ENCODE measurements at regions not wholly inside any gene's neighbourhood (a gene's known extent, or its start where the extent isn't known, plus 50 kb on each side); places are given as distances from the start of the nearest gene placed in this dataset.

DNA sequence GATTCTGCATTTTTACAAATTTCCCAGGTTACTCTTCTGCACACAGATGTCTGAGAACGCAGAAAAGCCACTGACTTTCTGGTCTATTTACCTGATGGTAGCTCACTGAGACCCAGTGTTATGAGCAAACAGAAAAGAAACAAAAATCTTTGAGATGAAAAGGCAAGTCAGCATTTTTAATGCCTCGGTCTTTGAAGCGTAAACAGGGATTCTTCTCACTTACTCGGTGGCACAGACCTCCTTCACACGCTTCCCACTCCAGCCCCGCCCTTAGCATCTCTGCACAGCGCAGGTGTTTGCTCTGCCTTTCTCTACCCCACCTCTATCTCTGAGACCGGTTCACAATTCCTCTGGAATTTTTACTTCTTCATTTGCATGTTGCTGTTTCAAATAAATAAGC lies 195.0 kb upstream of the IRX1 start:
- no TSS peak for BruUV-seq (replicated peaks)
- no peak for ATAC-seq

DNA sequence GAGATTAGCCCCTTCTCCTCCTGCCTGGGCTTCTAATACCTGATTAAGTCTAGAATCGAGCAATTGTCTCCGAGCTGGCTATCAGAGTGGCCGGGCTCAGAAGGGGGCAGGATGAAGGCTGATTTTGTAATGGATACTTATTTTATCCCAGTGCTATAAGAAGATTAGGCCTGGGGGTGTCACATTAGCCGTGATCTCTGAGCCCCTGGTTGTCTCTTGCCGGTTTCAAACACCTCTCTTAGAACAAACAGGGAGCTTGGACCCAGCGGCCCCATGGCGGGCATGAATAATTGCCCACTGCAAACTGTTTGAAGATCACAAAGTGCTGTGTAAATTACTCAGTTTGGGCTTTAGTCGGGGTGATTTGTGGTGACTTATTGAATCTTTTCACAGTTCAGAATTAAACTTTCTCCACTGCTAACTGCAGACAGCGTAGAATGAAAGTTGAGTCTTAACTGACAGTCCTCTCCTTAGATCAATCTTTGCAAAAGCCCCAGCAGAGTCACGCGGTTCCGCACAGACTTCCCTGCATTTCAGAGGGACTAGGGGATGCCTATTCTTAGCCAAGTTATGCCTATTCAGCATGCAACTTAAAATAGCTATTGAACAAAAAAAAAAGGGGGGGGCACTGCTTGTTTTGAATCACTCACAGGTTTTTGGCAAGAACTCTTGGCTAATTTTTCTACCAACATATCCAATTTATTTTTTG lies 200.6 kb upstream of the IRX1 start:
- 0 out of 2 replicates have a peak, but pooled peaks cover 4% of the 10 kb centered on the region for H3K9me3 ChIP-seq (ENCODE audit: low read length)
- no peaks in the 10 kb centered on the region for H3K9me2 ChIP-seq (replicated peaks; ENCODE audit: low read length)
- ATAC-seq (no peak), DNase-seq (no peak)
- H3K79me2 ChIP-seq (ENCODE audit: low read length), result no peaks in the 10 kb centered on the region
- H3K4me3 ChIP-seq (ENCODE audit: low read length), result no peak overlapping the region
- BruUV-seq (replicated peaks), result no TSS peak
- intact Hi-C loops (cut with micrococcal nuclease), result no loop called here
- no peak for TF ChIP-seq EZH2phosphoT487 (IDR thresholded peaks at IDR 0.05; ENCODE audit: borderline replicate concordance, low read length)
- TF ChIP-seq EZH2 (IDR thresholded peaks at IDR 0.05; ENCODE audit: low read length, unreplicated experiment), result no peak
- TF ChIP-seq, protein P1, sequence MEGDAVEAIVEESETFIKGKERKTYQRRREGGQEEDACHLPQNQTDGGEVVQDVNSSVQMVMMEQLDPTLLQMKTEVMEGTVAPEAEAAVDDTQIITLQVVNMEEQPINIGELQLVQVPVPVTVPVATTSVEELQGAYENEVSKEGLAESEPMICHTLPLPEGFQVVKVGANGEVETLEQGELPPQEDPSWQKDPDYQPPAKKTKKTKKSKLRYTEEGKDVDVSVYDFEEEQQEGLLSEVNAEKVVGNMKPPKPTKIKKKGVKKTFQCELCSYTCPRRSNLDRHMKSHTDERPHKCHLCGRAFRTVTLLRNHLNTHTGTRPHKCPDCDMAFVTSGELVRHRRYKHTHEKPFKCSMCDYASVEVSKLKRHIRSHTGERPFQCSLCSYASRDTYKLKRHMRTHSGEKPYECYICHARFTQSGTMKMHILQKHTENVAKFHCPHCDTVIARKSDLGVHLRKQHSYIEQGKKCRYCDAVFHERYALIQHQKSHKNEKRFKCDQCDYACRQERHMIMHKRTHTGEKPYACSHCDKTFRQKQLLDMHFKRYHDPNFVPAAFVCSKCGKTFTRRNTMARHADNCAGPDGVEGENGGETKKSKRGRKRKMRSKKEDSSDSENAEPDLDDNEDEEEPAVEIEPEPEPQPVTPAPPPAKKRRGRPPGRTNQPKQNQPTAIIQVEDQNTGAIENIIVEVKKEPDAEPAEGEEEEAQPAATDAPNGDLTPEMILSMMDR (conservative IDR thresholded peaks at IDR 0.05; ENCODE audit: low read depth, low read length), result no peak
- H3K36me3 ChIP-seq (ENCODE audit: low read depth, low read length), result no peaks in the 10 kb centered on the region
- H3K27ac ChIP-seq (ENCODE audit: low read length), result no peak overlapping the region
- POLR2A ChIA-PET (ENCODE audit: unreplicated experiment), result no interaction called here
- CTCF ChIA-PET, result no interaction called here
- H3K9ac ChIP-seq (ENCODE audit: low read length), result no peak overlapping the region
- H2AFZ ChIP-seq (ENCODE audit: low read length), result no peak overlapping the region
- H3K4me2 ChIP-seq (ENCODE audit: low read length), result no peak overlapping the region
- no peaks in the 10 kb centered on the region for H4K20me1 ChIP-seq (ENCODE audit: low read length)
- H3K27me3 ChIP-seq (ENCODE audit: low read length), result no peaks in the 10 kb centered on the region
- no peaks in the 10 kb centered on the region for H3K4me1 ChIP-seq (ENCODE audit: insufficient read depth, low read length)
- H3F3A ChIP-seq (ENCODE audit: low read length, unreplicated experiment), result no peaks in the 10 kb centered on the region

More for the DNA sequence above, 195.0 kb upstream of the IRX1 start:
- Histone ChIP-seq H3F3A (ENCODE audit: low read length, unreplicated experiment) (no peaks in the 10 kb centered on the region), H3K4me2 (ENCODE audit: low read length) (no peak overlapping the region), H3K4me1 (ENCODE audit: insufficient read depth, low read length) (no peaks in the 10 kb centered on the region), H3K36me3 (ENCODE audit: low read depth, low read length) (no peaks in the 10 kb centered on the region), H3K27ac (ENCODE audit: low read length) (no peak overlapping the region), H3K4me3 (ENCODE audit: low read length) (no peak overlapping the region), H3K79me2 (ENCODE audit: low read length) (no peaks in the 10 kb centered on the region), H3K27me3 (ENCODE audit: low read length) (no peaks in the 10 kb centered on the region), H4K20me1 (ENCODE audit: low read length) (no peaks in the 10 kb centered on the region), H3K9me2 (replicated peaks; ENCODE audit: low read length) (no peaks in the 10 kb centered on the region), H3K9me3 (ENCODE audit: low read length) (0 out of 2 replicates have a peak, but pooled peaks cover 4% of the 10 kb centered on the region), H2AFZ (ENCODE audit: low read length) (no peak overlapping the region), H3K9ac (ENCODE audit: low read length) (no peak overlapping the region)
- ChIA-PET POLR2A (ENCODE audit: unreplicated experiment) (no interaction called here), CTCF (no interaction called here)
- no peak for TF ChIP-seq EZH2phosphoT487 (IDR thresholded peaks at IDR 0.05; ENCODE audit: borderline replicate concordance, low read length)
- no peak for TF ChIP-seq EZH2 (IDR thresholded peaks at IDR 0.05; ENCODE audit: low read length, unreplicated experiment)
- TF ChIP-seq, protein P1 (conservative IDR thresholded peaks at IDR 0.05; ENCODE audit: low read depth, low read length), result no peak
- intact Hi-C loops (cut with micrococcal nuclease), result no loop called here
- no peak for DNase-seq

DNA sequence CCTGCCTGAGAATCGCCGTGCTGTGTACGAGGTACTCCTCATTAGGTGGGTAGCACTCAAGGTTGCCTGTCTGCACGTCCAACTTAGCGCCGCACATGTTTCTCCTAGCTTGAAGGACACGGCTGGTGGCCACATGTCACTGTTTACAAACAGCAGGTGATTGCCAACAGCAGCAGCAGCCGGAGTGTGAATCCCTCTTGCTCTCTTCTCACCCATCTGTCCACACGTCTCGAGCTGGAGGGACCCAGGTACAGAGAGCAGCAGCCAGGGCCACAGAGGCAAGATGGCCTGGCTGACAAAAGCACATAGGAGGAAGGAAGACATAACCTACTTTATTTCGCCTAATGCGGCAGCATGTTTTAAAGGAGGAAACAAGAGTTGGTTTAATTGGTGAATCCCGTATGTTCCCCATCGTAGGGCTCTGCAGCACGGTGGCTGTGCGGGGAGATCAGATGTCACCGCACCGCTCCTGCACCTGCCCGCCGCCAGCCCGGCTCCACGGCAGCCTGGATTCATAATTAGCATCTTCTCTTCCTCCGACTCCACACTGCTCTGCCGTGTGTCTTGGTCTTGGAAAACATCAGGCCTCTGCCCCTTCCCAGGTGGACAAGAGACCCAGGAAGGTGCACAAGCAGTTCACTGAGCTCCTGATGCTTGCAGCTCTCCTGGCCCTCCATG lies 201.6 kb upstream of the IRX1 start:
- ChIA-PET CTCF (no interaction called here), POLR2A (ENCODE audit: unreplicated experiment) (no interaction called here)
- H3K4me3 ChIP-seq (ENCODE audit: low read length), result no peak overlapping the region
- no peaks in the 10 kb centered on the region for H3F3A ChIP-seq (ENCODE audit: low read length, unreplicated experiment)
- no peaks in the 10 kb centered on the region for H3K27me3 ChIP-seq (ENCODE audit: low read length)
- H4K20me1 ChIP-seq (ENCODE audit: low read length), result no peaks in the 10 kb centered on the region
- 0 out of 2 replicates have a peak, but pooled peaks cover 4% of the 10 kb centered on the region for H3K9me3 ChIP-seq (ENCODE audit: low read length)
- H3K9me2 ChIP-seq (replicated peaks; ENCODE audit: low read length), result no peaks in the 10 kb centered on the region
- no peak overlapping the region for H2AFZ ChIP-seq (ENCODE audit: low read length)
- no peak overlapping the region for H3K9ac ChIP-seq (ENCODE audit: low read length)
- DNase-seq (no peak), ATAC-seq (no peak)
- no peaks in the 10 kb centered on the region for H3K36me3 ChIP-seq (ENCODE audit: low read depth, low read length)
- no TSS peak for BruUV-seq (replicated peaks)
- intact Hi-C loops (cut with micrococcal nuclease), result no loop called here
- H3K4me1 ChIP-seq (ENCODE audit: insufficient read depth, low read length), result no peaks in the 10 kb centered on the region
- TF ChIP-seq, protein P1 (conservative IDR thresholded peaks at IDR 0.05; ENCODE audit: low read depth, low read length), result no peak
- TF ChIP-seq EZH2phosphoT487 (IDR thresholded peaks at IDR 0.05; ENCODE audit: borderline replicate concordance, low read length), result no peak
- no peaks in the 10 kb centered on the region for H3K79me2 ChIP-seq (ENCODE audit: low read length)
- no peak overlapping the region for H3K4me2 ChIP-seq (ENCODE audit: low read length)
- no peak overlapping the region for H3K27ac ChIP-seq (ENCODE audit: low read length)
